Endothelial cell of hepatic sinusoid (primary cell): ENCODE measurements at regions not wholly inside any gene's neighbourhood (a gene's known extent, or its start where the extent isn't known, plus 50 kb on each side); places are given as distances from the start of the nearest gene placed in this dataset.
"Not testable (repeated sequence)": the region's sequence is repeated elsewhere in the genome, so short reads cannot be mapped to it uniquely, and the experiment has no call there.

Source experiments
- in situ Hi-C: cut with HindIII; loops from 2 replicates; pipeline ENCODE4 v1.10.0; 2017; ENCODE audit warnings: low sequenced_read_pairs

DNA sequence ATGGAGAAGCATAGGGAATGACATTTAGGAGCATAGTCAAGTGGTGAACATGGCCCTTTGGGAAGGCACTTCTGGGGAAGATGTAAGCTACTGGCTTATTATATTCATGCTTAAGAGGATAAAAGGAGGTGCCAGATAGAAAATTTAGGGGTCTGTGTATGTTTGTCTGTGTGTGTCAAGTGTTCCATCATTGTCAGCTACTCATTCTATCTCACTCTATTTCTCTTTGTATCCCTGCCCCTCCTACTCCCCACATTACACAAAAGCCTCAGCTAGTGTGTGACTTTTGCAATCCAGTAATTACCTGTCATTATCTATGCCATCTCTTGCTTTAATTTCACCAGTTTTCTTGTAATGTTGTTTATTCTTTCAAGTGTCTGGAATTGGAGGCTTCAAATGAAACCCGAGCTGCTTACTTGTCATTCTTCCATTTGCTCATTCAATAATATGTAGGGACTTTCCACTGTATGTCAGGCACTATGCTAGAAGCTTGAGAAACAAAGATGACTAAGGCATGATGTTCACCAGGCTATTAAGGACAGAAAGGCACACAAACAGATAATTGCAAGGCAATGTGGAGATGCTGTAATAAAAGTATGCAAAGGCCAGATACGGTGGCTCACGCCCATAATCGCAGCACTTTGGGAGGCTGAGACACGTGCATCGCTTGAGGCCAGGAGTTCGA is 229.8 kb upstream of the TEX13C start:
- in situ Hi-C loops, result no loop called here

DNA sequence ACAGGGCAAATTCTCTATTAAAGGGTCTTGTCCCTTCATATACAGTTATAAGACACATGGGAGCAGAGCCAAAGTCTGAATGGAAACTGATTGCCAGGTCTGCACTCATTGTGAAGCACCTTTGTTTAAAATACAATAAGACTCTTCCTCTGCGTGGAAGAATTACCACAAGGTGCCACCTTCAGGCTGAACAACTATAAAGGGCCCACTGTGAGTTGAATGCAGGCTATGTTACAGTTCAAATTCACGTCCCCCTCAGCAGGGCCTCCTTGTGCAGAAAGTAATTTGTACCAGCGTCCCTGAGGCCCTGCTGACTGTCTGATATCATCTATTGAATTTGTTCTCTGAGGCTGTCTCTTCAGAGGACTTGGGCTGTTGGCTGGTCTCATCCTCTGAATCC is 225.8 kb upstream of the TEX13C start:
- in situ Hi-C loops, result no loop called here

DNA sequence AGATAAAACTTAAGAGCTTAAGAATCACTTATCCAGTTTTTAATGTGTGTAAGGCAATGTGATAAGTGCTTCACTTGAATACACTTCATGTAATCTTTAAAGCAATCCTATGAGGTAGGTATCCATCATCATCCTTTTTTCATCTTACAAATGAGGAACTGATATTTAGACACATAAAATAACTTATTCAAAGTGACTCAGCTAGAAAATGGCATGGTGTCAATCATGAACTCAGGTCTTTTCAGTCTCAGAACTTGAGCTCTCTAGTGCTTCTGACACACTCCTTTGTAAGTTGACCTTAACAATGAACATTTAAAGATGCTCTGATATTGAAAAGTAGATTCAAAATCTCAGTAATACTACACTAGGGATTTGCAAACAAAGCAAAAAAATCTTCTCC is 224.8 kb upstream of the TEX13C start:
- in situ Hi-C loops, result no loop called here

DNA sequence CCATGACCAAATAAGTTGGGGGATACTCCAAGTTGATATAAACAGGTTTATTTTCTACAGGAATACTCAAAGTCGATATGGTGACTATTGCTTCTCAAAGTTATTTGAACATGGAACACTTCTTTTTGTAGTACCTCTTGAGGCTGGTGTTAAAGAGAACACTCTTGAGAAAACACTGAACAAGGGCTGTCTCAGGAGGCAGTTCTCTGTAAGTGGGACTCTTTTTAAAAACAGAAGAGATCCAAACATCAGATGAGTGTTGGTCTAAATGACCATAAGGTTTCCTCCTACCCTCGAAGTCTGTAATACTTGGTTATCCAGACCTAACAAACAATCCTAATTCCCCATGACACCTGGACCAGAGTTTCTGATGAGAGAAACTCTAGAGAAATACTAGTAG is 223.2 kb upstream of the TEX13C start:
- in situ Hi-C loops, result no loop called here

DNA sequence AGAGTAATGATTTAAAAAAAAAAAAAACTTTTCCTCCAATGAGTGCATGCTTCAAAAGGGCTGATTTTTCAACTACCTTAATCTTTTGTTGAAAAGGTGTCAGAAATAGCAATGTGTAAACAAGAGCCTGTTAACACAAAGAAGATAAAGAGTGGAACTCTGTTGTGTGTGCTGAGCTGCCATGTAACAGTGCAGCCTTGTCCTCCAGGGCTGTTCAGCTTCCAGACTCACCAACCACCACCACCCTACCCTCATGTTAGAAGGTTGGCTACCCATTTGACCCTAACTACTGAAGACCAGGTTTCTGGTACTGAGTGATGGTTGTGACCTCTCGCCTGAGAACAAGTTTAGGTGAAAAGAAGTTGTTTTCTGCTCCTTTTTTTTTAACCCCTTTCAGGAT is 222.8 kb upstream of the TEX13C start:
- in situ Hi-C loops, result no loop called here

DNA sequence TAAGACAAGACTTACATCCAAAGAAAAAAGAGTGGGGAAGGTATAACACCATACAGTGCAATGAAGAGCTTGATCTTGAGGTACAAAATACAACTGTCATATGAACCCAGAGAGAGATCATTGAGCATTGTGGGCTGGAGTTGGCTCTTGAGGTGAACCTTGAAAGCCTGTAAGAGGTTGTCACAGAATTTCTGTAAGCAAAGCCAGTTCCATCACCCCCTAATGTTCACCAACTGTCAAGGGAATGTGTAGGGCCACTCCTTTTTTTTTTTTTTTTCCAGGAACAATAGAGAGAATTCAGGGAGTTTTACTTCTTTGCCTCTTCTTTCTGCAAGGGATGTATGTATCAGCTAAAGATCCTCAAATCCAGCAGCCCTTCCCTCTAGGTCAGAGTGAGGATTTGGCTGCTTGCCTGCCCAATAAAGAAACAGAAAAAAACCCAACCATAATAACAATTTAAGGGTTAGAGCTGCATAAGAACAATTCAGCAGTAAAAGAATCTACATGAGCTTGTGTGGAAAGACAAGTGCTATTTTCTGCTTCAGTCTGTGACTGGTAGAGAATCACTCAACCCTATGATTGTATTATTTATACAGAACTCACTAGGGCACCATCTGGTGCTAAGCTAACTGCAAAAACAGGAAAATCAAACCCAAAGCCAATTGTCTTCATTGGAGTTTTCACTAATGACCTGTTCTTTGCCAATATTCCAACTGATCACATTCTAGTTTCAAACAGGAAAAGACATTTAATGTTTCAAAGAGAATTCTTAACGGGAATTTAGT is 217.5 kb upstream of the TEX13C start:
- in situ Hi-C loops, result no loop called here

DNA sequence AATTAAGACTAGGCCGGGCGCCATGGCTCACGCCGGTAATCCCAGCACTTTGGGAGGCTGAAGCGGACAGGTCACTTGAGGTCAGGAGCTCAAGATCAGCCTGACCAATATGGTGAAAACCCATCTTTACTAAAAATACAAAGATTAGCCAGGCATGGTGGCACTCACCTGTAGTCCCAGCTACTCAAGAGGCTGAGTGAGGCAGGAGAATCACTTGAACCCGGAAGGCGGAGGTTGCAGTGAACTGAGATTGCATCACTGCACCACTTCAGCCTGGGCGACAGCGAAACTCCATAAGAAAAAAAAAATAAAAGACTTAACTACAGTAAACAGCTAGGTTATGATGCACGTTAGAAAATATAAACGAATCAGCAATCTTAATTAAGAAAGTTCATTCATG is 216.0 kb upstream of the TEX13C start:
- in situ Hi-C loops, result no loop called here

DNA sequence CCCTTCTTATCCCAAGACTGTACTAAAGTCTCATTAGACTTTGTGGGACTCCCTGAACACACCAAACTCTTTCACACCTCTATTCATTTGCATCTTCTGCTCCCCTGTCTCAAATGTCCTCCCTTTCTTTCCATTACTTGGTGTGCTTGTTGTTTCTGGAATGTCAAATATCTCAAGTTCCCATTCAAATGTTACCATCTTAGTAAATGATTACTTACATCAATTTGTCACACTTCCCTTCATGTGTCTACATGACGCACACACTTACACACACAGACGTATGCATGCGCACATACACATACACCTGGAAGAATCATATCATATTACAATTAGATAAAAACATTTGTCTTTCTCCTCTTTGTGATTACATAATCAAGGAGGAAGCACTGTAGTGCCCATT is 210.8 kb upstream of the TEX13C start:
- in situ Hi-C loops, result no loop called here

DNA sequence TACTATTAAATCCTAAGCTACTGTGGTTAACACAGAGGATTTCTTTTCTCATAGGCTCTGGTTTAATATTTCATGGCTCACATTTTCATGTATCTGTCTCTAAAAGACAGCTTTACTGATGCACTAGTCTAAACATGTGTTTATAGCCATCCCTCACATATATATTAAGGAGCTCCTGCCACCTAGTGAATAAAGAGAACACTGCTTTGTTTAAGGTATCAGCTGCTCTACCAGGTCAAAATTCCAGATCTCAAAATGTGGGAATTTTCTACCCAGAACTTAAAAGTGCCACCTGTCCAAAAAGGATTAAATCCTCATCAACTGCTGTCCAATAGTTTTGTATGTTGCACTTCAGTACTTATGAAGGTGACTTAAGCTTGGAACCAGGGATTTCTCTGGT is 188.5 kb upstream of the TEX13C start:
- in situ Hi-C loops, result loop anchor here (5.0 kb wide), 1 partner anchor 79 kb away; no protein-coding TSS in a partner anchor

DNA sequence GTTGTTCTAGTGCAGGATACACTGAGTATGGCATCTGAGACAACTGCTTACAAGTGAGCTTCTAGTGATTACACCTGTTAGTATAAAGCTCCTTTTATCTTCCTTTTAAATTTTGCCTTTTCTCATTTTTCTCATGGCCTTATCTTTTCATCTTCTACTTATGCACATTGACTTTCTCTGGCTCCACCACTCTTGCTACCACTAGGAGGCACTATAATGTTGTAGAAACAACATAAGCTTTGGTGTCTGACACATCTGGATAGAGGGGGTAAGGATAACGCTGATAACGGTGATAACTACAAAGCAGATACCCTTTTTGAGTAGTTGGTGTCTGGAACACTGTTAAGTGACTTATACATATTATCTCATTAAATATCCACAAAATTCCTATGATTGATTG is 187.4 kb upstream of the TEX13C start:
- in situ Hi-C loops, result loop anchor here (5.0 kb wide), 1 partner anchor 80 kb away; no protein-coding TSS in a partner anchor

DNA sequence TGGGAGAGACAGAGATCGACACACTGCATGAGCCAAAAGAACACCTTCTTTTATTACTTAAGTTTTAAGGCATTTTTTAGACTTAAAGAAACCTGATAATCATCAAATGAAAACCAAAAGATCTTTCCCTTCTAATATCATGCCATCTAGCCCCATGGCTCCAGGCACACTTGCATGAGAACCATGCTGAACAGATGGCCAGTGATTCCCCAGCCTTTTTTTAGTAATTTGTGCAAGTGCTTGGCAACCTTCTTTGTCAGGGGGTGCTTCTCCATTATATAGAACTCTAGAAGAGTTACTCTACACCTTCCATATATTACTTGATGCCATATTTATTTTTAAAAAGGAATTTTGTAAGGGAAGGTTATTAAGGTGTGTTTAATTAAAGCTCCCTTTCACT is 182.2 kb upstream of the TEX13C start:
- in situ Hi-C loops, result no loop called here

DNA sequence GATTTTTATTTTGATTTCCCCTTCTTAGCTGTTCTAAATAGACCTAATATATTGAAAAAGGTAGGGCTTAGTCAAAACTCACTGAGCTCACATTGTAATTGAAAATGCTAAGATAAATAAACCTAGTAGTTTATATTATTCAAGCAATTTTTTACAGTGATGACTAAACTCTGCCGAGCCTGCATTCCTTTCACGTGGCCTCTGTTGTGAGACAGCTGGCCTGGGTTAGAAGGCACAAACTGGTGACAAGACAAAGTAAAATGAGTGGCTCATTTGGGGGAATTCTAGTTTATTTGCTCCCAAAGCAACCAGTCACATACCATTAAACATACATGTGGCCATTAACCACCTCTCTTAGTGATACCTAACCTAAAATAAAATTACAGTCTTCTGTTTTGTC is 169.4 kb upstream of the TEX13C start:
- in situ Hi-C loops, result no loop called here

DNA sequence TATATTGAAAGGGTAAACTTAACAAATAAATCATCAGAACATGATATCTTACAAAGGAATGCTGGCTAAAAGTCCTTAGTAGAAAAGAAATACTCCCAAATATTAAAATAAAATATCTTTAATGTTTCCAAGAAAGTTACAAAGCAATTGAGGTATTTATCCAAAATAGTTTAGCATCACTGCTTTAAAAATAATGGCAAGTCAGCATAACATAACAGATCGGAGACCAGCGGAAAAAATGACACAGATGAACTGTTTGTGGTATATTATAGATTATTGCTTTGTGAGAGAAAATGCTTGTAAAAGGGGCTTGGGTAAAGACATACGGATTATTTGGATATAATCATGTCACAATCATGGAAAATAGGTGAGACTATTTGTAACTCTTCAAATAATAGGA is 168.5 kb upstream of the TEX13C start:
- in situ Hi-C loops, result no loop called here

DNA sequence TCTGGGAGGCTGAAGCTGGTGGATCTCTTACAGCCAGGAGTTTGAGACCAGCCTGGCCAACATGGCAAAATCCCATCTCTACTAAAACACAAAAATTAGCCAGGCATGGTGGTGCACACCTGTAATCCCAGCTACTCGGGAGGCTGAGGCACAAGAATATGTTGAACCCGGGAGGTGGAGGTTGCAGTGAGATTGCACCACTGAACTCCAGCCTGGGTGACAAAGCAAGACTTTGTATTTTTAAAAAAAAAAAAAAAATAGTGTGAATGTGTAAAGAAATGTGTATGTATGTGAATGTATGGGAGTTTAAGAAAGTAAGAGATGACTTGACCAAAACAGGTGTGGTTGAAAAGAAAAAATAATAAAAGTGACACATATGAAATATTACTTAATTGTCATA is 167.7 kb upstream of the TEX13C start:
- in situ Hi-C loops, result no loop called here

DNA sequence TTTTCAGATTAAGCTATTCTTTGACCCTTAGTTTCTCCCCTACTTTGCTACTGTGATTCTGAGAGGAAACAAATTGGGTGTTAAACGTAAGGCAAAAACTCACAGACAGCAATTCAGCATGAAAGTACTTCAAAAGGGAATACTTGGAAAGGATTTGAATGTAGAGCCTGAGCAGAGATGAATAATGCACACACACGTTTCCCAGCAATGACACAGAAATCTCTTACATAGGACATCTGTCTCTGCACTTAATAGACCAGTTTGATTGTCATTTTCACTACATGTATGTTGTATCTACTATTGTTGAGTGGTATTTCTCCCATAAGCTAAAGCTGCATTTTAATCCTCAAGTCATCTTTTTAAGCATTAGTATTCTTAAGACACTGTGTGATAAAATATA is 166.1 kb upstream of the TEX13C start:
- in situ Hi-C loops, result no loop called here

DNA sequence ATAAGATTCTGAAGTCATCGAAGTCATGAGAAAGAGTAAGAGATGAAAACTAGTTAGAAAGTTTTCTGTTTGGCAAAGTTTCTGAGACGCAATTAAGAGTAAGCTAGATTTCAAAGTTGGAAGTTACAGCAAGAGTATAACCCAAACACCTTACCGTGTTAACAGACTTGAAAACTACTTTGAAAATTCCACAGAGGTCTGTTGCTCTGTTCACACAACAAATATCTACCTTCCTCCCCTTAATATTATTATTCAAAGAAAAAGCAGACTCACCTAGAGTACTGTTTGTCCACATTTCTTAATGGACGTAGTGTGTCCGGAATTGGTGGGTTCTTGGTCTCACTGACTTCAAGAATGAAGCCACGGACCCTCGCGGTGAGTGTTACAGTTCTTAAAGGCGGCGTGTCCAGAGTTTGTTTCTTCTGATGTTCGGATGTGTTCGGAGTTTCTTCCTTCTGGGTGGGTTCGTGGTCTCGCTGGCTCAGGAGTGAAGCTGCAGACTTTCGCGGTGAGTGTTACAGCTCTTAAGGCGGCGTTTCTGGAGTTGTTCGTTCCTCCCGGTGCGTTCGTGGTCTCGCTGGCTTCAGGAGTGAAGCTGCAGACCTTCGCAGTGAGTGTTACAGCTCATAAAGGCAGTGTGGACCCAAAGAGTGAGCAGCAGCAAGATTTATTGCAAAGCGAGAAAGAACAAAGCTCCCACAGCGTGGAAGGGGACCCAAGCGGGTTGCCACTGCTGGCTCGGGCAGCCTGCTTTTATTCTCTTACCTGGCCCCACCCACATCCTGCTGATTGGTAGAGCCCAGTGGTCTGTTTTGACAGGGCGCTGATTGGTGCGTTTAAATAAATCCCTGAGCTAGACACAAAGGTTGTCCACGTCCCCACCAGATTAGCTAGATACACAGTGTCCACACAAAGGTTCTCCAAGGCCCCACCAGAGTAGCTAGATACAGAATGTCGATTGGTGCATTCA is 165.1 kb upstream of the TEX13C start:
- in situ Hi-C loops, result not testable (repeated sequence)

DNA sequence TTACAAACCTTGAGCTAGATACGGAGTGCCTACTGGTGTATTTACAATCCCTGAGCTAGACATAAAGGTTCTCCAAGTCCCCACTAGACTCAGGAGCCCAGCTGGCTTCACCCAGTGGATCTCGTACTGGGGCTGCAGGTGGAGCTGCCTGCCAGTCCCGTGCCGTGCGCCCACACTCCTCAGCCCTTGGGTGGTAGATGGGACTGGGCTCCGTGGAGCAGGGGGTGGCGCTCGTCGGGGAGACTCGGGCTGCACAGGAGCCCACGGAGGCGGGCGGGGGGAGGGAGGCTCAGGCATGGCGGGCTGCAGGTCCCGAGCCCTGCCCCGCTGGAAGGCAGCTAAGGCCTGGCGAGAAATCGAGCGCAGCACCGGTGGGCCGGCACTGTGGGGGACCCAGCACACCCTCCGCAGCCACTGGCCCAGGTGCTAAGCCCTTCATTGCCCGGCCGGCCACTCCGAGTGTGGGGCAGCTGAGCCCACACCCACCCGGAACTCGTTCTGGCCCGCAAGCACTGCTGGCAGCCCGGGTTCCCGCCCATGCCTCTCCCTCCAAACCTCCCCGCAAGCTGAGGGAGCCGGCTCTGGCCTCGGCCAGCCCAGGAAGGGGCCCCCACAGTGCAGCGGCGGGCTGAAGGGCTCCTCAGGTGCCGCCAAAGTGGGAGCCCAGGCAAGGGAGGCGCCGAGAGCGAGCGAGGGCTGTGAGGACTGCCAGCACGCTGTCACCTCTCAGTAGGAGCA is 164.2 kb upstream of the TEX13C start:
- in situ Hi-C loops, result not testable (repeated sequence)

DNA sequence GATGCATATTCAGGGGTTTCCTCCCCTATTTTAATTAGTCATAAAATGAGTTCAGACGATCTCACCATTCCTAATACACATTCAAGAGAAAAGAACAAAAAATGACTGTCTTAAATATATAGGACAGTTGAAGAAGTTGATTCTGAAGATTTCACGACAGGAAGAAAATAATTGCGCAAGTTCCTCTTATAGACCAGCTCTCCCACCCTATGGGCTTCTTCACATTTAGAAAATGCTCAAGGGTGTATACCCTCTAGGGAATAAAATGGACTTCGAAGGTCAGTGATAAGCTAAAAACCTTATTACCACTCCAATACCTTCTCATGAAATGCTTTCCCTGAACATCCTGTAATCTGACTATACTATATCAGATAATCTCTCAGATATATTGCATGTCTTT is 149.2 kb upstream of the TEX13C start:
- in situ Hi-C loops, result no loop called here

DNA sequence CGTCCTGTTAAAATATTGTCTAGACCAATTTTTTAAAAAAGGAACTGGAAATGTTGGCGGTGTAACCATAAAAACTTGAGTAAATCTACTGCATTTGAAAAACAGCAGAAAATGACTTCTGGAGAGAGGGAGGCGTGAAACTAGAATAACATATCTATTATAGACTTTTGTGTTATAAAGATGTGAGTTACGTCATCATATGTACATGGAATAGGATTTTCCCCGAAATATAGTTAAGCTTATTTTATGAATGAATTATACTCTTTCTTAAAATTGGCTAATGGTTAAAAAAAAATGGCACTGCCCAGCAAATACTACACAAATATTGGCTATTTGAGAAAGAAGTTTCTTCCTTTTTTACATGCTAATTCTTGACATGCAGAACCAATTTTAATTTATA is 147.1 kb upstream of the TEX13C start:
- in situ Hi-C loops, result no loop called here

DNA sequence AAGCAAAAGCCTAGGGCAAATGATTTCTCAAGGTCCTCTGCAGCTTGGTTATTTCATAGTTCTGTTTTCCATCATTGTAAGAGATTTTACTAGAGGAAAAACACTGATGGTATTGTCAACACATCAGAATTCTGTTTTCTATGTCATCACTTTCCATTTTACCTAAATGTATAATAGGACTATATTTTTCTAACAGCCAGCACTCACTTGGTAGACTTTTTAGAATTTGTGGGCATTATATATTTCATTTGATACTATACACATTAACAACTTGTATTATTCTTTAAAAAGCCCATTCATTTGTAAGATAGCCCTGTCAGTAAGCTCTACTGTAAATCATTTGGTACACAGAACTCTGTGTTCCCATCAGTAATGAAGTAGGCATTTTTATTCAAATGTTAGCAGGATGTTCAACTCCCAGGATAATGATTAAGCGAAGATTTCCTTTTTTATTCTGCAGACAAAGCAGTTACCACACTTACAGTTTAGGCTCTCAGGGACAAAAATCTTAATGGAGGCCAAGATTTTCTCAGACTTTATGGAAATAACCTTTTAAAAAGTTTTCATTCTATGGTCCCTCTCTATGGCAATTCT is 143.6 kb upstream of the TEX13C start:
- in situ Hi-C loops, result no loop called here
